ENCODE measurements at regions not wholly inside any gene's neighbourhood (a gene's known extent, or its start where the extent isn't known, plus 50 kb on each side); places are given as distances from the start of the nearest gene placed in this dataset.

DNA sequence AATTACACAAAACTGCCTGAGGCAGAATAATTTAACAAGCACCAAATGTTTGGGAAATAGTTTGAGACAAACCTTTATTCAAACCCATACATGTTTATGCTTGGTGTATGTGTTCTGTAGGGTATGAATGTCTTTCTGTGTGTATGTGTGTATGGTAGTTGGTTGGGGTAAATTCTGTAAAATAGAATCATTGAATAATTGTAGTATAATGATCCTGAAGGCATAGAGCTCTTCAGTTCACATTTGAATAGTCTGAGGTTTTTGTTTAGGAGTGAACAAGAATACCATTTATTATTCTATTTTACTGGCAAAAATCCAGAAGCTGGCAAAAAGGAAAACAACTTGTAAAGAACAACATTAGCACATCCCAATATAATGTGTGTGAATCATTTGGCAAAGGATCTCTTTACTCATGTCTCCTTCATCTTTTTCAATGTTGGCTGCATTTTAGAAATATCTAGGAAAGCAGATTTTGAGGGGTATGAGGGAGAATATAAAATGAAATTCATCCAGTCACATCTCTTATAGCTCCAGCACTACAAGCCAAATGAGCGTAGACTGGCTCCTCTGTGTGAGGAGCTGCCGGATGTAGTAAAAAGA, 70.4 kb upstream of the XIST start:
- TF ChIP-seq, protein P1, sequence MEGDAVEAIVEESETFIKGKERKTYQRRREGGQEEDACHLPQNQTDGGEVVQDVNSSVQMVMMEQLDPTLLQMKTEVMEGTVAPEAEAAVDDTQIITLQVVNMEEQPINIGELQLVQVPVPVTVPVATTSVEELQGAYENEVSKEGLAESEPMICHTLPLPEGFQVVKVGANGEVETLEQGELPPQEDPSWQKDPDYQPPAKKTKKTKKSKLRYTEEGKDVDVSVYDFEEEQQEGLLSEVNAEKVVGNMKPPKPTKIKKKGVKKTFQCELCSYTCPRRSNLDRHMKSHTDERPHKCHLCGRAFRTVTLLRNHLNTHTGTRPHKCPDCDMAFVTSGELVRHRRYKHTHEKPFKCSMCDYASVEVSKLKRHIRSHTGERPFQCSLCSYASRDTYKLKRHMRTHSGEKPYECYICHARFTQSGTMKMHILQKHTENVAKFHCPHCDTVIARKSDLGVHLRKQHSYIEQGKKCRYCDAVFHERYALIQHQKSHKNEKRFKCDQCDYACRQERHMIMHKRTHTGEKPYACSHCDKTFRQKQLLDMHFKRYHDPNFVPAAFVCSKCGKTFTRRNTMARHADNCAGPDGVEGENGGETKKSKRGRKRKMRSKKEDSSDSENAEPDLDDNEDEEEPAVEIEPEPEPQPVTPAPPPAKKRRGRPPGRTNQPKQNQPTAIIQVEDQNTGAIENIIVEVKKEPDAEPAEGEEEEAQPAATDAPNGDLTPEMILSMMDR (IDR thresholded peaks at IDR 0.05), result no peak
- TF ChIP-seq RAD21 (conservative IDR thresholded peaks at IDR 0.05 in 1 of 2, IDR thresholded peaks at IDR 0.05 in 1 of 2) (no peak), RNF2 (IDR thresholded peaks at IDR 0.05; ENCODE audit: borderline replicate concordance, low read depth) (no peak), SMC3 (IDR thresholded peaks at IDR 0.05) (no peak), ZFP36 (IDR thresholded peaks at IDR 0.05; ENCODE audit: borderline replicate concordance, partially characterized antibody) (no peak), JUNB (IDR thresholded peaks at IDR 0.05) (no peak), CEBPB (IDR thresholded peaks at IDR 0.05) (no peak), RARB (CRISPR knock-in tag; IDR thresholded peaks at IDR 0.05) (no peak), MAZ (IDR thresholded peaks at IDR 0.05; ENCODE audit: borderline replicate concordance, low read depth, low read length) (no peak), KDM1A (IDR thresholded peaks at IDR 0.05; ENCODE audit: low read depth) (no peak)
- TF ChIP-seq, protein P2, sequence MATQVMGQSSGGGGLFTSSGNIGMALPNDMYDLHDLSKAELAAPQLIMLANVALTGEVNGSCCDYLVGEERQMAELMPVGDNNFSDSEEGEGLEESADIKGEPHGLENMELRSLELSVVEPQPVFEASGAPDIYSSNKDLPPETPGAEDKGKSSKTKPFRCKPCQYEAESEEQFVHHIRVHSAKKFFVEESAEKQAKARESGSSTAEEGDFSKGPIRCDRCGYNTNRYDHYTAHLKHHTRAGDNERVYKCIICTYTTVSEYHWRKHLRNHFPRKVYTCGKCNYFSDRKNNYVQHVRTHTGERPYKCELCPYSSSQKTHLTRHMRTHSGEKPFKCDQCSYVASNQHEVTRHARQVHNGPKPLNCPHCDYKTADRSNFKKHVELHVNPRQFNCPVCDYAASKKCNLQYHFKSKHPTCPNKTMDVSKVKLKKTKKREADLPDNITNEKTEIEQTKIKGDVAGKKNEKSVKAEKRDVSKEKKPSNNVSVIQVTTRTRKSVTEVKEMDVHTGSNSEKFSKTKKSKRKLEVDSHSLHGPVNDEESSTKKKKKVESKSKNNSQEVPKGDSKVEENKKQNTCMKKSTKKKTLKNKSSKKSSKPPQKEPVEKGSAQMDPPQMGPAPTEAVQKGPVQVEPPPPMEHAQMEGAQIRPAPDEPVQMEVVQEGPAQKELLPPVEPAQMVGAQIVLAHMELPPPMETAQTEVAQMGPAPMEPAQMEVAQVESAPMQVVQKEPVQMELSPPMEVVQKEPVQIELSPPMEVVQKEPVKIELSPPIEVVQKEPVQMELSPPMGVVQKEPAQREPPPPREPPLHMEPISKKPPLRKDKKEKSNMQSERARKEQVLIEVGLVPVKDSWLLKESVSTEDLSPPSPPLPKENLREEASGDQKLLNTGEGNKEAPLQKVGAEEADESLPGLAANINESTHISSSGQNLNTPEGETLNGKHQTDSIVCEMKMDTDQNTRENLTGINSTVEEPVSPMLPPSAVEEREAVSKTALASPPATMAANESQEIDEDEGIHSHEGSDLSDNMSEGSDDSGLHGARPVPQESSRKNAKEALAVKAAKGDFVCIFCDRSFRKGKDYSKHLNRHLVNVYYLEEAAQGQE (IDR thresholded peaks at IDR 0.05), result no peak
- TF ChIP-seq, protein P3, sequence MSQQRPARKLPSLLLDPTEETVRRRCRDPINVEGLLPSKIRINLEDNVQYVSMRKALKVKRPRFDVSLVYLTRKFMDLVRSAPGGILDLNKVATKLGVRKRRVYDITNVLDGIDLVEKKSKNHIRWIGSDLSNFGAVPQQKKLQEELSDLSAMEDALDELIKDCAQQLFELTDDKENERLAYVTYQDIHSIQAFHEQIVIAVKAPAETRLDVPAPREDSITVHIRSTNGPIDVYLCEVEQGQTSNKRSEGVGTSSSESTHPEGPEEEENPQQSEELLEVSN (IDR thresholded peaks at IDR 0.05; ENCODE audit: borderline replicate concordance, low read depth), result no peak

Data from A549 (cell line).